Trophoblast cell (in vitro differentiated cells and primary cell): ENCODE measurements at regions not wholly inside any gene's neighbourhood (a gene's known extent, or its start where the extent isn't known, plus 50 kb on each side); places are given as distances from the start of the nearest gene placed in this dataset.

Source experiments
- DNase-seq, 2 donors: peaks; one replicate each; pipeline ENCODE4 v3.0.0-alpha.2; 2016
- H2AFZ ChIP-seq: 2 replicates; pipeline ENCODE4 v1.6.1; 2013; ENCODE audit warnings: low read length, moderate library complexity, mild to moderate bottlenecking; ENCODE audit not compliant: insufficient read depth, poor library complexity
- H2AK5ac ChIP-seq: 2 replicates; pipeline ENCODE4 v1.6.1; 2013; ENCODE audit warnings: mild to moderate bottlenecking, low read length
- H2BK120ac ChIP-seq: 2 replicates; pipeline ENCODE4 v1.6.1; 2013; ENCODE audit warnings: low read length, mild to moderate bottlenecking, moderate library complexity; ENCODE audit not compliant: insufficient read depth, poor library complexity
- H2BK12ac ChIP-seq: 2 replicates; pipeline ENCODE4 v1.6.1; 2013; ENCODE audit warnings: mild to moderate bottlenecking, low read length, moderate library complexity
- H2BK5ac ChIP-seq: 2 replicates; pipeline ENCODE4 v1.6.1; 2013; ENCODE audit warnings: low read length, low read depth, moderate library complexity, mild to moderate bottlenecking; ENCODE audit not compliant: poor library complexity
- H3K14ac ChIP-seq: 2 replicates; pipeline ENCODE4 v1.6.1; 2013; ENCODE audit warnings: mild to moderate bottlenecking, low read length
- H3K18ac ChIP-seq: 2 replicates; pipeline ENCODE4 v1.6.1; 2013; ENCODE audit warnings: mild to moderate bottlenecking, low read length
- H3K23ac ChIP-seq: 2 replicates; pipeline ENCODE4 v1.6.1; 2013; ENCODE audit warnings: low read length
- H3K27ac ChIP-seq: 2 replicates; pipeline ENCODE4 v1.5.1; 2013; ENCODE audit warnings: low read depth, mild to moderate bottlenecking, inconsistent platforms, low read length, moderate library complexity
- H3K27me3 ChIP-seq: 2 replicates; pipeline ENCODE4 v1.6.1; 2013; ENCODE audit warnings: inconsistent platforms, mild to moderate bottlenecking, low read length, moderate library complexity; ENCODE audit not compliant: insufficient read depth
- H3K36me3 ChIP-seq, 2 experiments: 1 replicate in 1 of 2; 2 replicates in 1 of 2; pipeline ENCODE4 v1.6.1; 2013; ENCODE audit warnings: low read length in 2 of 2, mild to moderate bottlenecking in 2 of 2, moderate library complexity in 1 of 2; ENCODE audit not compliant: insufficient read depth in 2 of 2, control insufficient read depth in 1 of 2
- H3K4ac ChIP-seq: 2 replicates; pipeline ENCODE4 v1.6.1; 2013; ENCODE audit warnings: low read depth, mild to moderate bottlenecking, low read length, moderate library complexity
- H3K4me1 ChIP-seq, 2 experiments: 1 replicate in 1 of 2; 2 replicates in 1 of 2; pipeline ENCODE4 v1.6.1; 2013; ENCODE audit warnings: low read length in 2 of 2, mild to moderate bottlenecking in 2 of 2, moderate library complexity in 1 of 2; ENCODE audit not compliant: insufficient read depth in 2 of 2, control insufficient read depth in 1 of 2
- H3K4me2 ChIP-seq: 2 replicates; pipeline ENCODE4 v1.6.1; 2013; ENCODE audit warnings: inconsistent platforms, mild to moderate bottlenecking, low read length, moderate library complexity
- H3K4me3 ChIP-seq: 2 replicates; pipeline ENCODE4 v1.5.1; 2013; ENCODE audit warnings: mild to moderate bottlenecking, low read depth, low read length, inconsistent platforms
- H3K79me1 ChIP-seq: one replicate; pipeline ENCODE4 v1.6.1; 2013; ENCODE audit warnings: low read length
- H3K79me2 ChIP-seq: 2 replicates; pipeline ENCODE4 v1.6.1; 2013; ENCODE audit warnings: low read length, mild to moderate bottlenecking; ENCODE audit not compliant: control insufficient read depth, insufficient read depth, poor library complexity
- H3K9ac ChIP-seq: 2 replicates; pipeline ENCODE4 v1.6.1; 2013; ENCODE audit warnings: mild to moderate bottlenecking, low read length
- H3K9me3 ChIP-seq: 2 replicates; pipeline ENCODE4 v1.6.1; 2013; ENCODE audit warnings: low read depth, mild to moderate bottlenecking, control low read depth, inconsistent platforms, low read length; ENCODE audit not compliant: insufficient read depth
- H4K12ac ChIP-seq: 2 replicates; pipeline ENCODE4 v1.6.1; 2013; ENCODE audit warnings: low read depth, mild to moderate bottlenecking, low read length, moderate library complexity
- H4K8ac ChIP-seq: 2 replicates; pipeline ENCODE4 v1.6.1; 2013; ENCODE audit warnings: low read depth, mild to moderate bottlenecking, low read length, moderate library complexity
- H4K91ac ChIP-seq: one replicate; pipeline ENCODE4 v1.6.1; 2013; ENCODE audit warnings: low read depth, mild to moderate bottlenecking, low read length, moderate library complexity
- WGBS: extraction: QIAGEN DNeasy Blood & Tissue Kit; methylation state at CpG from one replicate; pipeline ENCODE4 v1.1.7; 2013; ENCODE audit warnings: missing lambda C conversion rate; ENCODE audit not compliant: insufficient read length, insufficient coverage; ENCODE audit errors: extremely low coverage; 5-methylcytosine and 5-hydroxymethylcytosine counted together

GRCh38 chr7:67549126-67549525 is 552.5 kb downstream of the TYW1 start:
- H4K91ac ChIP-seq = no peak overlapping the region
- H3K9me3 ChIP-seq = no peaks in the 10 kb centered on the region
- no peak overlapping the region for H2AFZ ChIP-seq
- no peak overlapping the region for H2BK5ac ChIP-seq
- no peaks in the 10 kb centered on the region for H3K4me1 ChIP-seq
- no peak overlapping the region for H3K4me3 ChIP-seq
- H3K14ac ChIP-seq = no peak overlapping the region
- WGBS = no CpG with 5 or more reads among the region's 3 CpGs
- no peak overlapping the region for H3K23ac ChIP-seq
- no peaks in the 10 kb centered on the region for H3K79me2 ChIP-seq
- no peaks in the 10 kb centered on the region for H3K27me3 ChIP-seq
- no peak overlapping the region for H3K18ac ChIP-seq
- no peak overlapping the region for H2AK5ac ChIP-seq
- H4K8ac ChIP-seq = no peak overlapping the region
- H3K4ac ChIP-seq = no peak overlapping the region
- H4K12ac ChIP-seq = no peak overlapping the region
- no peaks in the 10 kb centered on the region for H3K79me1 ChIP-seq
- H3K36me3 ChIP-seq = no peaks in the 10 kb centered on the region
- H3K9ac ChIP-seq = no peak overlapping the region
- no peak overlapping the region for H3K4me2 ChIP-seq
- H3K27ac ChIP-seq = no peak overlapping the region
- peak in 1 of 2 donors; percentile 28 for DNase-seq
- H2BK120ac ChIP-seq = no peak overlapping the region
- H2BK12ac ChIP-seq = no peak overlapping the region

GRCh38 chr7:67550801-67551436 is 554.3 kb downstream of the TYW1 start:
- no peak overlapping the region for H2AFZ ChIP-seq
- H3K4me1 ChIP-seq = no peaks in the 10 kb centered on the region
- H2BK120ac ChIP-seq = no peak overlapping the region
- H3K9ac ChIP-seq = no peak overlapping the region
- H3K4me2 ChIP-seq = no peak overlapping the region
- H3K14ac ChIP-seq = no peak overlapping the region
- H4K12ac ChIP-seq = no peak overlapping the region
- H3K9me3 ChIP-seq = no peaks in the 10 kb centered on the region
- no peak overlapping the region for H3K23ac ChIP-seq
- no peaks in the 10 kb centered on the region for H3K79me1 ChIP-seq
- H3K36me3 ChIP-seq = no peaks in the 10 kb centered on the region
- H4K91ac ChIP-seq = no peak overlapping the region
- no CpG with 5 or more reads among the region's 13 CpGs for WGBS
- no peak overlapping the region for H3K27ac ChIP-seq
- H2BK5ac ChIP-seq = no peak overlapping the region
- no peak overlapping the region for H4K8ac ChIP-seq
- no peak overlapping the region for H3K18ac ChIP-seq
- H3K4ac ChIP-seq = no peak overlapping the region
- no peaks in the 10 kb centered on the region for H3K27me3 ChIP-seq
- H2AK5ac ChIP-seq = no peak overlapping the region
- no peak overlapping the region for H3K4me3 ChIP-seq
- no peak overlapping the region for H2BK12ac ChIP-seq
- no peaks in the 10 kb centered on the region for H3K79me2 ChIP-seq
- DNase-seq = no peak

GRCh38 chr7:67552738-67553137 is 556.1 kb downstream of the TYW1 start:
- Histone ChIP-seq H3K9me3 (no peaks in the 10 kb centered on the region), H3K23ac (no peak overlapping the region), H3K79me2 (no peaks in the 10 kb centered on the region), H3K4me1 (no peaks in the 10 kb centered on the region), H2BK120ac (no peak overlapping the region), H3K14ac (no peak overlapping the region), H3K79me1 (no peaks in the 10 kb centered on the region), H2AK5ac (no peak overlapping the region), H2BK12ac (no peak overlapping the region), H3K9ac (no peak overlapping the region), H4K8ac (no peak overlapping the region), H3K18ac (no peak overlapping the region), H3K4me3 (no peak overlapping the region), H3K27me3 (no peaks in the 10 kb centered on the region), H3K27ac (no peak overlapping the region), H4K12ac (no peak overlapping the region), H3K4me2 (no peak overlapping the region), H2AFZ (no peak overlapping the region), H3K4ac (no peak overlapping the region), H4K91ac (no peak overlapping the region), H3K36me3 (no peaks in the 10 kb centered on the region), H2BK5ac (no peak overlapping the region)
- WGBS = no CpG with 5 or more reads among the region's 5 CpGs
- no peak for DNase-seq

GRCh38 chr7:67553378-67553777 is 556.7 kb downstream of the TYW1 start:
- H2AFZ ChIP-seq = no peak overlapping the region
- H3K4ac ChIP-seq = no peak overlapping the region
- no peaks in the 10 kb centered on the region for H3K79me2 ChIP-seq
- no CpG with 5 or more reads among the region's 5 CpGs for WGBS
- H3K9me3 ChIP-seq = no peaks in the 10 kb centered on the region
- H3K27ac ChIP-seq = no peak overlapping the region
- no peak overlapping the region for H3K9ac ChIP-seq
- H3K14ac ChIP-seq = no peak overlapping the region
- no peaks in the 10 kb centered on the region for H3K4me1 ChIP-seq
- no peak overlapping the region for H4K91ac ChIP-seq
- no peak overlapping the region for H3K4me3 ChIP-seq
- H3K27me3 ChIP-seq = no peaks in the 10 kb centered on the region
- no peaks in the 10 kb centered on the region for H3K79me1 ChIP-seq
- H3K23ac ChIP-seq = no peak overlapping the region
- H2AK5ac ChIP-seq = no peak overlapping the region
- H2BK120ac ChIP-seq = no peak overlapping the region
- H3K36me3 ChIP-seq = no peaks in the 10 kb centered on the region
- H4K12ac ChIP-seq = no peak overlapping the region
- no peak overlapping the region for H2BK5ac ChIP-seq
- no peak overlapping the region for H3K4me2 ChIP-seq
- H2BK12ac ChIP-seq = no peak overlapping the region
- H4K8ac ChIP-seq = no peak overlapping the region
- no peak overlapping the region for H3K18ac ChIP-seq
- no peak for DNase-seq
